Mesothelial cell of epicardium (in vitro differentiated cells): ENCODE measurements at regions not wholly inside any gene's neighbourhood (a gene's known extent, or its start where the extent isn't known, plus 50 kb on each side); places are given as distances from the start of the nearest gene placed in this dataset.

Experiments used
- DNase-seq, 2 experiments: peaks; one replicate each; pipeline ENCODE4 v3.0.0; 2021; ENCODE audit warnings: low spot score in 2 of 2; ENCODE audit not compliant: unreplicated experiment in 2 of 2
- H3K27ac Mint-ChIP-seq: 2 replicates; pipeline ENCODE4 v1.8.0; 2021; ENCODE audit warnings: mixed read lengths
- H3K27me3 Mint-ChIP-seq: 2 replicates; pipeline ENCODE4 v1.8.0; 2021; ENCODE audit warnings: low read depth, mixed read lengths
- H3K36me3 Mint-ChIP-seq: 2 replicates; pipeline ENCODE4 v1.8.0; 2021; ENCODE audit warnings: mixed read lengths
- H3K4me1 Mint-ChIP-seq: 2 replicates; pipeline ENCODE4 v1.8.0; 2021; ENCODE audit warnings: mixed read lengths
- H3K4me3 Mint-ChIP-seq: 2 replicates; pipeline ENCODE4 v1.8.0; 2021; ENCODE audit warnings: mild to moderate bottlenecking, moderate library complexity, mixed read lengths
- H3K9me3 Mint-ChIP-seq: 2 replicates; pipeline ENCODE4 v1.8.0; 2021; ENCODE audit warnings: mixed read lengths
- TF ChIP-seq, protein P1 (sequence below): fragments of 200-600 bp; sonication (generic); IDR thresholded peaks from one replicate; pipeline ENCODE4 v1.5.0; 2021; ENCODE audit warnings: antibody characterized with exemption; ENCODE audit not compliant: unreplicated experiment

DNA sequence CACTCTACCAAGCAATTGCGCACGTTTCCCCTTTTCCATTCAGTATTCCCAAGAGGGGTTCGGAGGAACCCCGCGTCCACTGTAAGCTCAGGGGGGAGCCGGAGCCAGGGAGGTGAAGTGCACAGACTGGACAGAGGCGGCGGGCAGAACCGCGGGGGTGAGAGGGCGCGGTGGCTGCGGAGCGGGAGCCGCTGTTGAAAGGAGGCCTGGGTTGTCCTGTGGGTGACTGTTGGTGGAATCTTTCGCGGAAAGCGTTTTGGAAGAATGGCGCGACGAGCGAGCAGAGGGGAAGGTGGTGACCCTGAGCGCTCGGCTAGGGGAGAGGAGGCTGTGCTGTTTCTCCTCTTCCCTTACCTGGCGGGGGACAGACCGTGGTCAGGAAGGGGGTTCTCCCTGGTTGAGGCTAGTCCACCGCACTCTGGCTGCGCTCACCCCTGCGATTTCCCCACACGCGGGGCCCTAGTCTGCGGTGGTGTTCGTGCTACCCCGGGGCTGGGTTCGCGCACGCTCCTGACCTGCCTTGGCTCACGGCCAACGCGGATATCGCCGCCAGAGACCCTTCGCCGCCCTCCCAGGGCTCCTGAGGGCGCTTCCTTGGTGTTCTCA, 92.8 kb downstream of the PRKAB2 start:
- no peak overlapping the region for H3K27ac Mint-ChIP-seq
- H3K27me3 Mint-ChIP-seq: peaks cover 98% of the 10 kb centered on the region
- H3K9me3 Mint-ChIP-seq: no peaks in the 10 kb centered on the region
- peak overlapping the region; percentile 77 for H3K4me3 Mint-ChIP-seq
- peaks cover 26% of the 10 kb centered on the region for H3K4me1 Mint-ChIP-seq
- DNase-seq: peak in 1 of 2 experiments; percentile 43
- TF ChIP-seq, protein P1, sequence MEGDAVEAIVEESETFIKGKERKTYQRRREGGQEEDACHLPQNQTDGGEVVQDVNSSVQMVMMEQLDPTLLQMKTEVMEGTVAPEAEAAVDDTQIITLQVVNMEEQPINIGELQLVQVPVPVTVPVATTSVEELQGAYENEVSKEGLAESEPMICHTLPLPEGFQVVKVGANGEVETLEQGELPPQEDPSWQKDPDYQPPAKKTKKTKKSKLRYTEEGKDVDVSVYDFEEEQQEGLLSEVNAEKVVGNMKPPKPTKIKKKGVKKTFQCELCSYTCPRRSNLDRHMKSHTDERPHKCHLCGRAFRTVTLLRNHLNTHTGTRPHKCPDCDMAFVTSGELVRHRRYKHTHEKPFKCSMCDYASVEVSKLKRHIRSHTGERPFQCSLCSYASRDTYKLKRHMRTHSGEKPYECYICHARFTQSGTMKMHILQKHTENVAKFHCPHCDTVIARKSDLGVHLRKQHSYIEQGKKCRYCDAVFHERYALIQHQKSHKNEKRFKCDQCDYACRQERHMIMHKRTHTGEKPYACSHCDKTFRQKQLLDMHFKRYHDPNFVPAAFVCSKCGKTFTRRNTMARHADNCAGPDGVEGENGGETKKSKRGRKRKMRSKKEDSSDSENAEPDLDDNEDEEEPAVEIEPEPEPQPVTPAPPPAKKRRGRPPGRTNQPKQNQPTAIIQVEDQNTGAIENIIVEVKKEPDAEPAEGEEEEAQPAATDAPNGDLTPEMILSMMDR: no peak
- no peaks in the 10 kb centered on the region for H3K36me3 Mint-ChIP-seq

DNA sequence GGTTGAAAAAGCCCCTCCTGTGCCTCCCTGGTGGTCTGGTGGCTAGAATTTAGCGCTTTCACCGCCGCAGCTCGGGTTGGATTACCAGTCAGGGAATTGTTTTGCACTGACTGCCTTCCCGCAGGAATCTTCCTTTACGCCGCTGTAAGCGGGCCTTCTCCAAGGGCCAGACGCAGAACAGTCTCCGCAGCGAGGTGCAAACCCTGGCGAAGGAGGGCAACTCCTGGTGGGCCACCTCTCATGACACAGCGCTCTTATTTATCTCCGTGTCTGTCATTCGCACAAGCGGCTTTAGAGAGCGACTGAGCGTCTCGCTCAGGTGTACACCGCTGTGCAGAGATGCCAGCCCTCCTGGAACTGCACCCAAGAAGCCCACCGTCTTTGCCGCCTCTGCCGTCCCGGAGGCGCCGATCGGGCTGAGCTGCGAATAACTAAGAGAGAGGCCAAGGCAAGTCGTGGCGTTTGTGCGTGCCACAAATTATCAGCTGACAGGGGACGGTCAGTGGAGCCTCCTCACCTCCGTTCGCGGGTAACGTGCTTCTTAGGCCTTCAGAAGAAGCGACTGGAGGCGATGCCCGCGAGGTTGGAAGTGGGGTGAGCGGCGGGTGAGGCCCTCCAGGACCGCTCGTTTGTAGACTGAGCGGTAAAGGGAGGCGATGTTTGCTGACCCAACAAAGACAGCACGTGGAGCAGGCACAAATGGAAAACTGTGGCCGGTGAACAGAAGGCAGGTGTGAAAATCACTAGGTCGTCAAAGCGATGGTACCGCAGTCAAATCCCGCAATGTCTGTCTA, 93.5 kb downstream of the PRKAB2 start:
- peaks cover 98% of the 10 kb centered on the region for H3K27me3 Mint-ChIP-seq
- H3K4me1 Mint-ChIP-seq: peaks cover 24% of the 10 kb centered on the region
- H3K27ac Mint-ChIP-seq: no peak overlapping the region
- no peaks in the 10 kb centered on the region for H3K9me3 Mint-ChIP-seq
- no peak for DNase-seq
- peak overlapping the region; percentile 77 for H3K4me3 Mint-ChIP-seq
- TF ChIP-seq, protein P1: no peak
- no peaks in the 10 kb centered on the region for H3K36me3 Mint-ChIP-seq

DNA sequence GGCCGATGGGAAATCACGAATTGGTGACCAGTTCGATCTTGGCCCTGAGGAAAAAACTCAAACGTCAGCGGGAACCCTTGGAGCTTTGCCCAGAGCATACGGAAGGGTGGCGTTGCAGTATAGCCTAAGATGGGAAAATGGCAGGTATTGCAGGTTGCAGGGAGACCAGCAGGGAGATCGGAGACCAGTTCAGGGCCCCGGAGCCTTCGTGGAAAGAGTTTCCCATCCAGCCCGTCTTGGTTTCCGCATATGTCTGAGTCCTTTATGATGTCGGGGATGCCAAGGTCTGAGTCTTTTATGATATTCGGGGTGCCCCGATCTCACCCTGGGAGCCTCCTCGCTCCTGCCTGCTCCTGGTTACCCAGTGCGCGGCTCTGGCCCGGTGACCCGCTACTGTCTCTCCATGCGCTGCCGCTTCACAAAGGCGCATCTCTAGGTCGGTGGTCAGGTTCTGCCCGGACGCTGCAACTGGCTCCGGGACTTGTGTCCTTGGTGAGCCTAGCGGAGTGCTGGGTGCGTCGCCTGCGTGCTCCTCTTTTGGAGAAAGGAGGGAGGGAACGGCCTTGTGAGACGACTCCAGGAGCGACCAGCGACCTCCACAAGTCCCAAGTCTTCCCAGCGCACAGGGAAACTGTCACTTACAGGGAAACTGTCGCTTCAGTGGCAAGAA, 94.2 kb downstream of the PRKAB2 start:
- no peaks in the 10 kb centered on the region for H3K9me3 Mint-ChIP-seq
- no peak overlapping the region for H3K27ac Mint-ChIP-seq
- no peak overlapping the region for H3K4me3 Mint-ChIP-seq
- H3K27me3 Mint-ChIP-seq: peaks cover 98% of the 10 kb centered on the region
- no peak for DNase-seq
- H3K36me3 Mint-ChIP-seq: no peaks in the 10 kb centered on the region
- peaks cover 23% of the 10 kb centered on the region for H3K4me1 Mint-ChIP-seq
- TF ChIP-seq, protein P1: no peak

DNA sequence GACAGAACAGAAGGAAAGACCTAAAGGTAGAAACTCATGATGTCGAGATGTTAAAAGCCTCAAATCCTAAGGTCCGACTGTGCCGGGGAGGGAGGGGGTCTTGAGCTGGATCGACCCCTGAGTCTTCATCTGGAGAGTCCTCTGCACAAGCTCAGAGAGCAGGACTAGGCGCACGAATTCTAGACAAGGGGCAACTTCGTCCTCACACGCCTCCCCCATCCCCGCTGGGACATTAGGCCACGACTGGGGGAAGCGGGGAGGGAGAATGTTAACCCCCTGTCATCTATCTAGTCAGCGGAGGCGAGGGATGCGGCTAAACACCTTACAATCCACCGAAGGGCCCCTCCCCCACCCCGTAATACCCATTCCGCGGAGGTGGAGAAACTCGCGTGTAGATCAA, 94.7 kb downstream of the PRKAB2 start:
- TF ChIP-seq, protein P1: no peak
- Mint-ChIP-seq H3K4me1 (peaks cover 25% of the 10 kb centered on the region), H3K9me3 (no peaks in the 10 kb centered on the region), H3K36me3 (no peaks in the 10 kb centered on the region), H3K4me3 (no peak overlapping the region), H3K27ac (no peak overlapping the region), H3K27me3 (peaks cover 98% of the 10 kb centered on the region)
- no peak for DNase-seq

DNA sequence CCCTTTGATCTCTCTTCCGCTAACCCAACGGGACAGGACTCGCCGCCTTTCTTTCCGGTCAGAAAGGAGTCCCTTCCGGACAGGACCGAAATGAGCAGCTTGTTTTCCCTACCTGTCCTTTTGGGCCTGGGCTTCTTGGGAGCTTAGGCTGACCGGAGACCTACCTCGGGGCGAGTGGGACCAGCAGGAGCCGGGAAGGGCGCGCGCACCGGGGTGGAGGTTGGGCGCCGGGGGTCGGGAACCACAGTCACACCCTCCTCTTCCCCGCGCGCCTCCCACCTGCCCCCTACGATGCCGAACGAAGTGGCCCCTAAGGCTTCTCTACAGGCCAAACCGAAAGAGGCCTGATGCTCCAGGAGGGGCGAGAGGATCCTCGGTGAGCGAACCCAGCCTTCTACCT, 95.2 kb downstream of the PRKAB2 start:
- Mint-ChIP-seq H3K27me3 (peaks cover 98% of the 10 kb centered on the region), H3K36me3 (no peaks in the 10 kb centered on the region), H3K4me3 (no peak overlapping the region), H3K9me3 (no peaks in the 10 kb centered on the region), H3K4me1 (peaks cover 25% of the 10 kb centered on the region), H3K27ac (no peak overlapping the region)
- TF ChIP-seq, protein P1: no peak
- DNase-seq: no peak
